Keratinocyte (primary cell): ENCODE measurements at regions not wholly inside any gene's neighbourhood (a gene's known extent, or its start where the extent isn't known, plus 50 kb on each side); places are given as distances from the start of the nearest gene placed in this dataset.

Experiments used
- DNase-seq: peaks from one replicate; pipeline ENCODE4 v3.0.0-alpha.2; 2011; ENCODE audit warnings: low read depth, missing footprints, low spot score
- FAIRE-seq: peaks from 2 replicates; lab custom pipeline; 2011; peaks lifted over from hg19 to GRCh38; lab: Jason Lieb, UNC
- H2AFZ ChIP-seq: 2 replicates; pipeline ENCODE4 v1.6.0; 2012; ENCODE audit warnings: low read length, control low read depth, inconsistent platforms; ENCODE audit not compliant: control insufficient read depth
- H3K27ac ChIP-seq: 2 replicates; pipeline ENCODE4 v1.5.1; 2011; ENCODE audit warnings: low read length; ENCODE audit not compliant: control insufficient read depth, insufficient read depth
- H3K27me3 ChIP-seq: 3 replicates; pipeline ENCODE4 v1.6.0; 2011; ENCODE audit warnings: low read length; ENCODE audit not compliant: control insufficient read depth, insufficient read depth; ENCODE audit errors: extremely low read depth
- H3K36me3 ChIP-seq, 2 experiments: 2 replicates in 1 of 2; 3 replicates in 1 of 2; pipeline ENCODE4 v1.5.1; 2011; ENCODE audit warnings: low read length in 2 of 2, mild to moderate bottlenecking in 1 of 2; ENCODE audit not compliant: control insufficient read depth in 2 of 2, insufficient read depth in 2 of 2; ENCODE audit errors: extremely low read depth in 1 of 2
- H3K4me1 ChIP-seq: 3 replicates; pipeline ENCODE4 v1.5.1; 2011; ENCODE audit warnings: low read length; ENCODE audit not compliant: control insufficient read depth, insufficient read depth; ENCODE audit errors: extremely low read depth
- H3K4me2 ChIP-seq: 3 replicates; pipeline ENCODE4 v1.6.0; 2011; ENCODE audit warnings: low read depth, low read length; ENCODE audit not compliant: control insufficient read depth, insufficient read depth; ENCODE audit errors: extremely low read depth
- H3K4me3 ChIP-seq, 3 experiments: fragments of 200-600 bp in 1 of 3; sonication (generic) in 1 of 3; 2 replicates in 2 of 3; 3 replicates in 1 of 3; pipeline ENCODE4 v1.5.1; 2011 to 2016; ENCODE audit warnings: low read length in 3 of 3, mild to moderate bottlenecking in 3 of 3, control low read depth in 2 of 3, inconsistent platforms in 1 of 3, low read depth in 1 of 3, mixed read lengths in 1 of 3, mixed run types in 1 of 3, moderate library complexity in 1 of 3; ENCODE audit not compliant: control insufficient read depth in 2 of 3, insufficient read depth in 2 of 3; ENCODE audit errors: extremely low read depth in 1 of 3
- H3K79me2 ChIP-seq: 2 replicates; pipeline ENCODE4 v1.6.0; 2012; ENCODE audit warnings: low read length; ENCODE audit not compliant: control insufficient read depth, insufficient read depth
- H3K9ac ChIP-seq: 3 replicates; pipeline ENCODE4 v1.6.0; 2011; ENCODE audit warnings: low read length; ENCODE audit not compliant: control insufficient read depth, insufficient read depth; ENCODE audit errors: extremely low read depth
- H3K9me1 ChIP-seq: 3 replicates; pipeline ENCODE4 v1.6.0; 2011; ENCODE audit warnings: low read length; ENCODE audit not compliant: control insufficient read depth, insufficient read depth; ENCODE audit errors: extremely low read depth
- H3K9me3 ChIP-seq: 2 replicates; pipeline ENCODE4 v1.5.1; 2012; ENCODE audit warnings: low read depth, low read length; ENCODE audit not compliant: control insufficient read depth
- H4K20me1 ChIP-seq: 3 replicates; pipeline ENCODE4 v1.6.0; 2011; ENCODE audit warnings: low read length; ENCODE audit not compliant: control insufficient read depth, insufficient read depth; ENCODE audit errors: extremely low read depth
- CTCF ChIP-seq, 3 experiments: IDR thresholded peaks in 1 of 3; conservative IDR thresholded peaks in 1 of 3; optimal IDR thresholded peaks in 1 of 3; 2 replicates in 2 of 3; 3 replicates in 1 of 3; pipeline versions ENCODE3 to v1.5.1; 2011; ENCODE audit warnings: low read length in 3 of 3, mild to moderate bottlenecking in 3 of 3, moderate library complexity in 2 of 3, control low read depth in 1 of 3, inconsistent platforms in 1 of 3; ENCODE audit not compliant: insufficient read depth in 2 of 3; ENCODE audit errors: extremely low read depth in 1 of 3
- EZH2 ChIP-seq: IDR thresholded peaks from one replicate; pipeline ENCODE4 v1.6.1; 2012; ENCODE audit warnings: inconsistent platforms, mild to moderate bottlenecking, low read length, moderate library complexity
- dilution Hi-C: fragments of 300-500 bp; cut with MboI; formaldehyde crosslinking; loops from one replicate; pipeline ENCODE4 v1.7.0; 2020; ENCODE audit warnings: low sequenced_read_pairs; ENCODE audit not compliant: extremely low pct_ligation_motif_present

- no peak for TF ChIP-seq CTCF (optimal IDR thresholded peaks at IDR 0.05 in 1 of 3, IDR thresholded peaks at IDR 0.05 in 1 of 3, conservative IDR thresholded peaks at IDR 0.05 in 1 of 3; ENCODE audit: extremely low read depth in 1 of 3, insufficient read depth in 2 of 3, low read length in 3 of 3)
- TF ChIP-seq EZH2 = no peak
- dilution Hi-C loops = no loop called here
- H3K36me3 ChIP-seq = no peaks in the 10 kb centered on the region
- no peaks in the 10 kb centered on the region for H3K79me2 ChIP-seq
- no peaks in the 10 kb centered on the region for H4K20me1 ChIP-seq
- no peak overlapping the region for H2AFZ ChIP-seq
- no peaks in the 10 kb centered on the region for H3K9me3 ChIP-seq
- no peaks in the 10 kb centered on the region for H3K4me1 ChIP-seq
- no peak overlapping the region for H3K9ac ChIP-seq
- FAIRE-seq (no peak), DNase-seq (no peak)
- H3K4me3 ChIP-seq = no peak overlapping the region
- H3K9me1 ChIP-seq = no peaks in the 10 kb centered on the region
- H3K27ac ChIP-seq = no peak overlapping the region
- no peaks in the 10 kb centered on the region for H3K27me3 ChIP-seq
- H3K4me2 ChIP-seq = no peak overlapping the region
Observed at GRCh38 chr5:92556747-92557146, 1024.3 kb downstream of the NR2F1-AS1 start.

GRCh38 chr5:92554447-92555085, 1026.5 kb downstream of the NR2F1-AS1 start:
- dilution Hi-C loops = no loop called here
- Histone ChIP-seq H3K36me3 (no peaks in the 10 kb centered on the region), H3K27ac (no peak overlapping the region), H3K9ac (no peak overlapping the region), H3K9me1 (no peaks in the 10 kb centered on the region), H3K79me2 (no peaks in the 10 kb centered on the region), H3K4me2 (no peak overlapping the region), H3K9me3 (no peaks in the 10 kb centered on the region), H2AFZ (no peak overlapping the region), H3K4me3 (no peak overlapping the region), H3K4me1 (no peaks in the 10 kb centered on the region), H4K20me1 (no peaks in the 10 kb centered on the region), H3K27me3 (no peaks in the 10 kb centered on the region)
- DNase-seq = no peak
- FAIRE-seq = no peak
- TF ChIP-seq CTCF (optimal IDR thresholded peaks at IDR 0.05 in 1 of 3, IDR thresholded peaks at IDR 0.05 in 1 of 3, conservative IDR thresholded peaks at IDR 0.05 in 1 of 3; ENCODE audit: extremely low read depth in 1 of 3, insufficient read depth in 2 of 3, low read length in 3 of 3) = no peak
